Cerebellar cortex (tissue), 1 donor: ENCODE measurements at regions not wholly inside any gene's neighbourhood (a gene's known extent, or its start where the extent isn't known, plus 50 kb on each side); places are given as distances from the start of the nearest gene placed in this dataset.
"Not testable (repeated sequence)": the region's sequence is repeated elsewhere in the genome, so short reads cannot be mapped to it uniquely, and the experiment has no call there.

Source experiments
- DNase-seq: peaks from one replicate; pipeline ENCODE4 v3.0.0-alpha.2; 2015; ENCODE audit warnings: low spot score

- no peak for DNase-seq
Observed at GRCh38 chr1:65590279-65590678, 169.8 kb downstream of the LEPR start.

- DNase-seq: no peak
Observed at GRCh38 chr1:65593516-65593915, 173.0 kb downstream of the LEPR start.

GRCh38 chr1:65595724-65596123, 175.3 kb downstream of the LEPR start:
- no peak for DNase-seq

- no peak for DNase-seq
Observed at GRCh38 chr1:65596768-65597167, 176.3 kb downstream of the LEPR start.

- no peak for DNase-seq
Observed at GRCh38 chr1:65605621-65606020, 185.2 kb downstream of the LEPR start.

GRCh38 chr1:65606426-65606825, 186.0 kb downstream of the LEPR start:
- no peak for DNase-seq

GRCh38 chr1:65613884-65614283, 178.8 kb upstream of the PDE4B start:
- no peak for DNase-seq

- DNase-seq: no peak
Observed at GRCh38 chr1:65615859-65616258, 176.8 kb upstream of the PDE4B start.

- DNase-seq: not testable (repeated sequence)
Observed at GRCh38 chr1:65621721-65622120, 171.0 kb upstream of the PDE4B start.

GRCh38 chr1:65623895-65624294, 168.8 kb upstream of the PDE4B start:
- no peak for DNase-seq

GRCh38 chr1:65625528-65625927, 167.2 kb upstream of the PDE4B start:
- DNase-seq: no peak

- no peak for DNase-seq
Observed at GRCh38 chr1:65626003-65626402, 166.7 kb upstream of the PDE4B start.

GRCh38 chr1:65629788-65630187, 162.9 kb upstream of the PDE4B start:
- no peak for DNase-seq

- DNase-seq: no peak
Observed at GRCh38 chr1:65630855-65631254, 161.8 kb upstream of the PDE4B start.

GRCh38 chr1:65632235-65632634, 160.5 kb upstream of the PDE4B start:
- no peak for DNase-seq

GRCh38 chr1:65640046-65640445, 152.6 kb upstream of the PDE4B start:
- no peak for DNase-seq

GRCh38 chr1:65649185-65649584, 143.5 kb upstream of the PDE4B start:
- DNase-seq: not testable (repeated sequence)

GRCh38 chr1:65650682-65651081, 142.0 kb upstream of the PDE4B start:
- no peak for DNase-seq

GRCh38 chr1:65654526-65654925, 138.2 kb upstream of the PDE4B start:
- DNase-seq: not testable (repeated sequence)

- DNase-seq: not testable (repeated sequence)
Observed at GRCh38 chr1:65657609-65658008, 135.1 kb upstream of the PDE4B start.

GRCh38 chr1:65658122-65658521, 134.6 kb upstream of the PDE4B start:
- DNase-seq: no peak

- DNase-seq: no peak
Observed at GRCh38 chr1:65668368-65668767, 124.3 kb upstream of the PDE4B start.

GRCh38 chr1:65670518-65670917, 122.2 kb upstream of the PDE4B start:
- no peak for DNase-seq

GRCh38 chr1:65674522-65674921, 118.2 kb upstream of the PDE4B start:
- no peak for DNase-seq

- DNase-seq: no peak
Observed at GRCh38 chr1:65679773-65680172, 112.9 kb upstream of the PDE4B start.
